ENCODE measurements at regions not wholly inside any gene's neighbourhood (a gene's known extent, or its start where the extent isn't known, plus 50 kb on each side); places are given as distances from the start of the nearest gene placed in this dataset.

GRCh38 chr18:37667836-37668235 lies 102.2 kb upstream of the CELF4 start:
- TF ChIP-seq CTCF (IDR thresholded peaks at IDR 0.05), result no peak
- no peak for TF ChIP-seq POLR2A (IDR thresholded peaks at IDR 0.05)
- TF ChIP-seq POLR2AphosphoS5 (IDR thresholded peaks at IDR 0.05), result no peak
